HG03457 (cell line): ENCODE measurements at regions not wholly inside any gene's neighbourhood (a gene's known extent, or its start where the extent isn't known, plus 50 kb on each side); places are given as distances from the start of the nearest gene placed in this dataset.
"Not testable (repeated sequence)": the region's sequence is repeated elsewhere in the genome, so short reads cannot be mapped to it uniquely, and the experiment has no call there.

Source experiments
- ATAC-seq: cut with Tn5 transposase; IDR thresholded peaks from one replicate; pipeline ENCODE4 v1.9.1; 2021; ENCODE audit warnings: moderate number of reproducible peaks; ENCODE audit not compliant: unreplicated experiment

DNA sequence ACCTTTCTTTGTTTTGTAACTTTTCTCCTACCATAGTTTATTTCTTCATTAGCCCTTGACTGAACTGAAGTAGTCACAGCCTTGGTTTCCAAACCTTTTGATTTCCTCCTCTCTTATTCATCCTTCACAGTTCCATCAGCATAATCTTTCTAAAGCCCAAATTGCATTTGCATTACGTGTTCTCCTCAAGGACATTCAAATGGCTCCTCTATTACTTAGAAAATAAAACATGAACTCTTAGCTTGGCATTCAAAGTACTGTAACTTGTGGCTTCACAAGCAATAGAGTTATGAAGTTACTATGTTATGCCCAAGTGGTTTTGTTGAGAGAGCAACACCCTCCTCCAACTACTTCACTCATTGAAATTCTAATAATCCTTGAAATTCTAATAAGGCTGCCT is 840.0 kb downstream of the TTLL7 start:
- not testable (repeated sequence) for ATAC-seq

DNA sequence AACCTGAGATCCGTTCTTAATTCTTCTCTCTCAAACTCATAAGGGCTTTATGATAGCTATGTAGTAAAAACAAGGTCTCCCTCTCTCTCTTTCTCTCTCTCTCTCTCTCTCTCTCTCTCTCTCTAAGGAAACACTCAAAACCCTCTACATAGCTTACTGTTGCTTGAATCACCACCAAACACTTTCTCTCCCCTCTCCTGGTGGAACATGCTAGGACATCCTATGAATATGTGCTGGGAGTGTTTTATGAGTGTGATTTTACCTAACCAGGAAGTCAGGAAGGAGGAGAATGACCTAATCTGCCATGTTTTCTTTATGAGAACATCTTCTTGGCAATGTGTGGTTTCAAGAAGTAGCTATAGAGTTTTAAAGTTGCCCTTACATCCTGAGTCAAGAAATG is 844.6 kb downstream of the TTLL7 start:
- ATAC-seq, result not testable (repeated sequence)

DNA sequence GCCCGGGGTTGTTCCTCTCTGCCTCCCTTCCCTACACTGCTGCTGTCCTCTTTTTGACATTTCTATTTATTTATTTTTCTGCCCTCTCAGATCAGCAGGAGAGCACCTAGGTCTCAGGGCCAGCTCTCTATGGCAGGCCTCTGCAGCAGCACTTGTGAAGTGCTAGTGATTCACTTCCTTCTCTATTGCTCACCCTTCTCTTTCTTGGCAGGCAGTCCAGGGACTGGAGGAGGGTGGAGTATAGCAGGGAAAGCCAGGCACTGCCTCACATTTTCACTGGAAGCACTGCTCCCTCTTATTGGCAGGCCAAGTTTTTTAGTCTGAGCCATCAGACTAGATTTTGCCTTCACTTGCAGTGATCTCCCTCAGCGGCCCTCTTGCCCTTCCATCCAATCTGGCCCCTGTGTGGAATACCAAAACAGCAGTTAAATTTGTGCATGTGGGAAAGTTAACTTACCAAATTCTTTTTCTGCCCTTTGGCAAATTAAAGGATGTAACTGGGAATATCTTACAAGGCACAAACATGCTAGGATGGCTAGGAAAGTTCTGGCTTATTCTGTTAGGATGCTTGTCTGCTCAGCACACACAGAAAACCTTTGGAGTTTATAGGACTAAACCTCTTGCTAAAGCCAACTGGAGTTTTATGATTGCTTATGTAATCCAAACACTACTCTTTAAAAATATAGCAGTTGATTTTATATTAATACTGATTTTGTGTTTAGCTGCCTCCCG is 847.6 kb downstream of the TTLL7 start:
- not testable (repeated sequence) for ATAC-seq

DNA sequence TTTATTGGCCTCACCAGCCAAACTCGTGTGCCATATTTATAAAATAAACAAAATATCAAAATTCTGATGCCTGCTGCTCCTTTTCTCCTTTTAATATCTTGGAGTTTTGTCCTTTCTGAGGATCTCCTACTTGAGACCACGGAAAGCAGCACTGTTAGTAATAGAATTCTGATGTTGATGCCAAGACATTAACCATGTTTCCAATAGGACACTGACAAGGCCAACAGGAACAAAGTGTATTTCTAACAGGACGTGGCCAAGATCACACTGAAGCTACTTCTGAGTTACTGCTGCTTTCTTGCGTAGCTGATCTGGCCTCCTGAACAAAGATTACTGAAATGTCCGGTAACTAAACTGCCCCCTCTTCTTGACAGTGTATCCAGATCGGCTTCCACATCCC is 848.5 kb downstream of the TTLL7 start:
- not testable (repeated sequence) for ATAC-seq

DNA sequence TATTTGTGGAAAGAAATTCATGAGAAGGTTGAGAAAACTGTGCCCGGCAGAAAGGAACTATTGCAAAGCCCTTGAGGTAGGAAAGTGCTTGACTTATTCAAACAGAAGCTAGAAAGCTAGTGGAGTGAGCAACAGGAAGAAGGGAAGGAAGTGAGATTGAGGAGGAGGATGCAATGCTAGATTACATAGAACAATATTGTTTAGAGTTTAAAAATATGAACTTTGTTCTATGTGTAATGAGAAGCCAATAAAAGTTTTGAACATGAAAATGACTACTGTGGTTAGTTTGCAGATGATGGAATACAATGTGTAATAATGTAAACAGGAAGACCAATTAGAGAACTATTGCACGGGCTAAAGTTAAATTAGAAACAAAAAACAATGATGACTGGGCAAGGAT is 853.1 kb downstream of the TTLL7 start:
- ATAC-seq, result not testable (repeated sequence)

DNA sequence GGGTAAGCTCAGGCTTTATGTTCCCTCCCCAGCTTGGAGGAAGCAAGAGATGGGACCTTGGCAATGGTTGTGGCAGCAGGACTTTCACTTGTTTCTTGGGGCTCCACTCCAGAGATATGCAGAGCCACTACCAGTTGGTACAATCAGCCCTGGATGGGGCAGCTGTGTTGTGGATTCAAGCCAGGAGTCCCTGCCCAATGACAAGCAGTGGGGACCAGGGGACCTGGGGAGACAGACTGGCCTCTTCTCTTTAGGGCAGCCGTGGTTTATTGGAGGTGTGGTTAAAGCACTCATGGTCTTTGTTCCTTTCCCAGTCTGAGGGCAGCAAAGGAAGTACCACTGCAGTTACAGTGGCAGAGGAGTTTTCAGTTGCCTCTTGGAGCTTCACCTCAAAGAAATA is 856.1 kb downstream of the TTLL7 start:
- ATAC-seq, result not testable (repeated sequence)

DNA sequence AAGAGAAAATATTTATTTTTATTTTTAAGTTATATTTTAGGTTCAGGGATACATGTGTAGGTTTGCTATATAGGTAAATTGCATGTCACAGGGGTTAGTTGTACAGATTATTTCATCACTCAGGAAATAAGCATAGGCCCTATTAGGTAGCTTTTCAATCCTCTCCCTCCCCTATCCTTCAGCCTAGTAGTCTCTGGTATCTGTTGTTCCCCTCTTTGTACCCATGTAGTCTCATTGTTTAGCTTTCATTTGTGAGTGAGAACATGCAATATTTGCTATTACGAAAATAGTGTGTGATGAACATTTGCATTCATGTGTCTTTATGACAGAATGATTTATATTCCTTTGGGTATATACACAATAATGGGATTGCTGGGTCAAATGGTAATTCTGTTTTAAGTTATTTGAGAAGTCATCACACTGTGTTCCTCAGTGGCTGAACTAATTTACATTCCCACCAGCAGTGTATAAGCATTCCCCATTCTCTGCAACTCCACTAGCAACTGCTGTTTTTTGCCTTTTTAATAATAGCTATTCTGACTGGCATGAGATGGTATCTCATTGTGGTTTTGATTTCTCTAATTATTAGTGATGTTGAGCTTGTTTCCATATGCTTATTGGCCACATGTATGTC is 863.3 kb downstream of the TTLL7 start:
- ATAC-seq, result not testable (repeated sequence)

DNA sequence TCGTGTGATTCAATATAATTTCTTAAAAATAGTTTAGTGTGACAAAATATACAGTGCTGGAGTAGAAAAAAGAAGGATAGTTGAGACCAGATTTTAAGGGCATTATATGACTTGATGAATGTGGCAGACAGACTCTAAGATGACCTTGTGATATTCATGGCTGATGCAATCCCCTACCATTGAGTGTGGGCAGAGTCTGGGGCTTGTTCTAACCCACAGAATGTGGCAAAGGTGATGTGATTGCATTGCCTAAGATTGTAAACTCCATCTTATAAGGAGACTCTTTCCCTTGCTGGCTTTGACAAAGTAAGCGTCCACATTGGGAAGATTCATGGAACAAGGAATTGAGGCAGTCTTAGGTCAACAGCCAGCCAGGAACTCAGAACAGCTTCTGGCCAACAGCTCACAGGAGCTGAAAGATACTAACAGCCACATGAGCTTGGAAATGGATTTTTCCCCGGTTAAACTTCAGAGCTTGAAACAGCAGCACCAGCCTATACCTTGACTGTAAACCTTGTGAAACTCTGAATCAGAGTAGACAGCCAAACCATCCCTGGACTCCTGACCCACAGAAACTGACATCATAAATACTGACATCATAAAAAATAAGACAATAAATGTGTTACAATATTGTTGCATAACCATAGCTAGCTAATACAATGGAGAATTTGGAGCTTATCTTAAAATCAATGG is 864.5 kb downstream of the TTLL7 start:
- ATAC-seq, result not testable (repeated sequence)

DNA sequence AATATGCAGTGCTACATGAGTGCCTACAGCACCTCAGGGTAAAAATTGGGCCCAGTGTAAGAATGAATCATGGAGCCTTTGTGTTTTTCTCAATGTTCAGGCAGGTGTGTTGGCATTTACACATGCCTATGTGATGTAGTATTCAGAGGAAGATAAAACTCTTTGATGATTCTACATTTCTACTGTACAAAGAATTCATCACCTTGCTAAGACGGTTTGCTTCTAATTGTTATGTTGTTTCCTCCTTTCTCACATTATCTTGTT is 867.3 kb downstream of the TTLL7 start:
- no peak for ATAC-seq

DNA sequence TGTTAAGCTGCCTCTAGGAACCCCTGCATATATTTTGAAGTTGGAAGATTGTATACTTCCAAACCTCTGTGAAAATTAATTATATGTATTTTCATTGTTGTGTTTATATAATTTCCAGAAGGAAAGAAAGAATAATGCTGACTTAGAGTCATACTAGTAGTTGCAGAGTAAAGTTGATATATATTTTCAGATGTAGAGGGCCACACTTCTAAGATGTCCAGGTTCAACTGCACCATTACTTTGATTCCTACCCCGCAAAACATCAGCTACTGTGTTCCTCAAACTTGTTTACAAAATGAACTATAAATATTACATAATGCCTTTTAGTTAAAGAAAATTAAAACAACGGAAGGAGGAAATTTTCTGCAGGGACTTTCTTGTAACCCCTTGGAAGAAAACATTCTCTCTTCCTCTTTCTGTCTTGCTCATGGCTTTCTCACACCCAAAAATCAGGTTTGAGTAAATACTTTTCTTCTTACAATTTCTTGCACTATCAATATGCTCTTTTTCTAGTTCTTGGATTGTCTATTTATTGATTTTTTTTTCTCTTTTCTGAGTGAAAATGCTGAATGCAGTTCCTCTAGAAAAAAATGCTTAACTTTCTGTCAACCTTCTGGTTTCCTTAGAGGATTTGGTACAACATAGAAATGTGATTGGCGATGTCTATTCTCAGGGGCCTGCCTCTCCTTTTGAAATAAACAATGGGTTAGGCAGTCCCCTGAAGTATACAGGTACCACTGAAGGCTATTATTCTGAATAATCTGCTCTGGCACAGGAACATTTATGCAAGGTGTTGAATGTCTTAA is 867.8 kb downstream of the TTLL7 start:
- no peak for ATAC-seq

DNA sequence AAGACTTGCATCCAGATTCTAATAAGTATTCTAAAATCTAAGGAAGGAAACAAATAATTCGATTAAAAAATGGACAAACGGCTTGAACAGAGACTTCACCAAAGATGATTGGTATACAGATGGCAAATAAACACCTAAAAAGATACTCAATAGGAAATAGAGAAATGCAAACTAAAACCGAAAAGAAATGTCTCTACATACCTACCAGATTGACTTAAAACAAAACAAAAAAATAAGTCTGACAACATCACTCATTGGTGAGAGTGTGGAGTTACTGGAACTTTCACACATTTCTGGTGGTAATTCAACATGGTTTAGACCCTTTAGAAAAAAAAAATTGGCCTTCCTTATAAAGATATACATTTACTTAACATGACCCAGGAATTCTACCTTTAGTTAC is 869.8 kb downstream of the TTLL7 start:
- no peak for ATAC-seq

DNA sequence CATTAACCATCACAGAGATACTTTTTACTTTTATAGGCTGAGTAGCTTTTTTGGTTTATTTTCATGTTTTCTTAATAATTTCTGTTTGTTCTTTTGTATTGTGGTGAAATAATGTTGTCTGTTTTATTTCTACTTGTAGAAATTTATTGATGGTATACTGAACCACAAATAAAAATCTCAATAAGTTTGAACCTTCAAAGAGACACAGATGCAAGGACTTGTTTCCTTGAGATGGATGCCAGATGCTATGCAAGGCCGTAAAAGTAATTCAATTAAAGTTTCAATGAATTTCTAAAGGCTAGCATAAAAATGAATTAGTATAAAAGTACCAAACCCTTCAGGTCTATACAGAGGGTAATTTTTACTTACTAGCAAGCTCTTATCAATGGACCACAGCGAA is 873.5 kb downstream of the TTLL7 start:
- ATAC-seq, result no peak

DNA sequence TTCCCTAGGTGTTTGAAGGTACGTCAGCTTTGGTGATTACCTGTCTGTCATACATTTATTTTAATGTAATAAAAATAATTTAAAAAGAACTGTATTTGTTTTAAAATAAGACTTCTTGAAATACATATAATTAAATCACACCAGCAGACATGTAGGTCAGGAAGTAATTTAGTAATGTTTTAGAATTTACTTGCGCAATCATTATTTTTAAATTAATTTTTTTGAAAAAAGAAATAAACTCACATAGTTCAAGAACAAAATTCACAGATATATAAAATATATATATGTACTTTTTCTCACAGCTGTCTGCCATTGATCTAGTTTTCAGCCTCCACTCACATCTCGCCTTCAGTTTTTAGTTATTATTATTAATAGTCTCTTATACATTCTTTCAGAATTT is 875.9 kb downstream of the TTLL7 start:
- ATAC-seq, result no peak

DNA sequence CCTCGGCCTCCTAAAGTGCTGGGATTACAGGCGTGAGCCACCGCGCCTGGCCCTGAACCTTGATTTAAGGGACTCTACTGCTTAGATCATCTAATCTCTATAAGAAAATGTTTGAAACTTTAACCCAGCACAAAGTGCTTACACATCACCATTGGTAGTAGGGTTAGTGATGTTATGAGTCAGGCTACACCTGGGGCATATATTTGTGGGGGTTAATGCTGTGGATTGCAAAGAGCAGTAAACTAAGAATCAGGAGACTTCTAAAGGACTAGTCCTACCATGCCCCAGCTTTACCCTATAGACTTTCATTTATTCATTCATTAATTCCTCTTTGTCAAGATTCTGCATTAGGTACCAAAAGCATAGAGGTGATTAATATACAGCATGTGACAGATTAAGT is 880.5 kb downstream of the TTLL7 start:
- ATAC-seq, result no peak

DNA sequence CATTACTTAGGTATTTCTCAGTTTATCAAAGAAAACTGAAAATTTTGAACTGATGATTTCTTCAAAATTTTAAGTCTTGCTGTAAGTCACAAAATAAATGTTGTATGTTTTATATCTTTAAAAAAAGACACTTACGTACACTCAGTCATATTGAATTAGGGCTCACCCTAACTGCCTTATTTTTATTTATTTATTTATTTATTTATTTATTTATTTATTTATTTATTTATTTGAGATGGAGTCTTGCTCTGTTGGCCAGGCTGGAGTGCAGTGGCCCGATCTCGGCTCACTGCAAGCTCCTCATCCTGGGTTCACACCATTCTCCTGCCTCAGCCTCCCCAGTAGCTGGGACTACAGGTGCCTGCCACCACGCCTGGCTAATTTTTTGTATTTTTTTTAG is 881.9 kb downstream of the TTLL7 start:
- ATAC-seq, result not testable (repeated sequence)

DNA sequence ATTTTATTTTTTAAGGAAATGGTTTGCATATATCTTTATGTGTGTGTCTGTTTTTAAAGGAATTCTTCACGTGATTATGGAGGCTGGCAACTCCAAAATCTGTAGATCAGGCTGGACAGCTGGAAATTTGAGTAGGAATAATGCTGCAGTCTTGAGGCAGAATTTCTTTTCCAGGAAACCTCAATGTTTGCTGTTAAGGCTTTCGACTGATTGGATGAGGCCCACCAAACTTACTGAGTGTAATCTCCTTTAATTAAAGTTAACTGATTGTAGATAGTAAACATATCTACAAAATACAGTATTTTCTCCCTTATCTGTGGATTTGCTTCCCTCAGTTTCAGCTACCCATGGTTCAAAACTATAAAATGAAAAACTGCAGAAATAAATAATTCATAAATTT is 883.1 kb downstream of the TTLL7 start:
- no peak for ATAC-seq

DNA sequence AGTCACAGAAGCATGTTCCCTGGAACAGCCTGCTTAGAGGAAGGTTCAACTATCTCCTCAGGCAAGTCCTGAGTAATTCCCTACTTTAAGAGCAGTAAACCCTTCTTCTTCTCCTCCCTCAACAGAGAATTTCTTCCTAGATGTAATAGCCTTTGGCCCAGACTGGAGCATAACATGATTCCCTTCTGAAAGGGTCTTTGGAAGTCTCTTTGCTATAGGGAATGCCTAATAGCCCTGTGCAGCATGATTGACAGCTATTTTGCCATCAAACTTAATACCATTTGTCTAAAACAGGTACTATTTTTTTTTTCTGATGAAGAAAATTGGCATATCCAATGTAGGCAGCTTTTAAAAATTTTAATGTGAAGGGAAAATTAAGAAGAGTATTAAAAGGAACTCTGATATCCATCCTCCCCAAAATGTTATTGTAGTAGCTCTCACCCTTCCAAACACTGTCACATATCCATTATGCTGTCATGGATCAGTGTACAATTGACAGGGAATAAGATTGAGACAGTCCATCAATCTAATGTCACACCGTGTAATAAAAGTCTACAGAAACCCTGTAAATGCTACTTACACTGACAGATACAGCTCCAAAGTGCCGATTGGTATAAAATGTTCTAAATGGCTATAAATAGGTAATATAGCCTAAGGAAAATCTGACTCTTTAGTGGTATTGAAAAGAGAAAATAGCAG is 884.6 kb downstream of the TTLL7 start:
- ATAC-seq, result no peak

DNA sequence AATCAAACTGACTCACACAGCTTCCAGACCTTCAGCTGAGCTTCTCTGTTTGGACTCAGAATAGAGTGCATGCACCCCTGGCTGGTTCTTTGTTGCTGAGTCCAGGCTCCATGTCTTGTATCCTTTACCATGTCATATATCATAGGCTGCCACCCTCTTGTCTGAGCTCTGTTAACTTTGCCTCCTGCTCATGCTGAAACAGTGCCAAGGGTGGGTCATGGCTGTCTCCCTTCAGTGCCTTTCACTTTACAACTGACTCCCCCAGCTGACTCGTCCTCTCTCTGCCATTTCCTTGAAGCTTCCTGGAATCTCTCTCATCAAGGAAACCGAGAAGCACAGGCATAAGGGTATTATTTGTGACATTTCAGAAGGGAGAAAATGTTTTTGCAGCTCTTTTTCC is 885.3 kb downstream of the TTLL7 start:
- ATAC-seq, result no peak

DNA sequence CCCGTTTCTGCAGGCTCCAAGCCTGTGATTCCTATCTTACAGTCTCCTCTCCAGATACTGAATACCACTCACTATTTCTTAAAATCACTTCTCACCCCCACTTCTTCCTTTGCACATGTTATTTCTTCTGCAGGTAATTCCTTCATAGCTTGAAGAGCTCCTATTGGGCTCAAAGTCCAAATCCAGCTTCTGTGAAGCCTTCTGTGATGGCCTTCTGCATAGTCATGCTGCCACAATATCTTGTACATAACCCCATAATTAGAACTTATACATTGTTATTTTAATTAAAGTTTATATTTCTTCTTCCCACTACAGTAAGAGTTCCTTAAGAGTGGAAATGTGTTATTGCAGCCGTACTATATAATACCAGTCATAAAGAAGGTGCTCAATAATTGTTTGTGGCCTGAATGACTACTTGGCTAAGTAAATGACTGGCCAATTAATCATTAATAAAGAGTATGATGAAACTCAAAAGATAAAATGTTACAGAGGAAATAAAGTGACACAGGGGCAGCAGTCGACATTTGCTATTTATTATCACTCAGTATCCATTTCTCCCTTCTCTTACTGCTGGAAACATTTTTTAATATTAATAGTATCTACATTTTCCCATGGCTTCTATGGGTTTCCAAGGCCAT is 886.6 kb downstream of the TTLL7 start:
- ATAC-seq, result no peak

DNA sequence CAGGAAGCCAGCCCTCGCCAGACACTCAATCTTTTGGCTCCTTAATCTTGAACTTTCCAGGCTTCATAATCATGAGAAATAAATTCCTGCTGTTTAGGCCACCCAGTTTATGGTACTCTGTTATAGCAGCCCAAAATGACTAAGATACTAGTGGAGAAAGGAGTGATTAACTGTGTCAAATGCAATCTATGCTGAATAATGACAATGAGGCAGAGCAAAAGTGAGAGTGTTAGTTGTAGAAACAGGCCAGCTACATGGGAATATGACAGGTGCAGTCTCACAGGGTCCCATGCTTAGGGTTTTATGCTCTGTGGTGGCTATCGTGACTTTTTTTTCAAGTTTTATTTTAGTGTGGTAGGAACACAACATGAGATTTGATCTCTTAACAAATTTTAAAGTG is 888.8 kb downstream of the TTLL7 start:
- no peak for ATAC-seq

DNA sequence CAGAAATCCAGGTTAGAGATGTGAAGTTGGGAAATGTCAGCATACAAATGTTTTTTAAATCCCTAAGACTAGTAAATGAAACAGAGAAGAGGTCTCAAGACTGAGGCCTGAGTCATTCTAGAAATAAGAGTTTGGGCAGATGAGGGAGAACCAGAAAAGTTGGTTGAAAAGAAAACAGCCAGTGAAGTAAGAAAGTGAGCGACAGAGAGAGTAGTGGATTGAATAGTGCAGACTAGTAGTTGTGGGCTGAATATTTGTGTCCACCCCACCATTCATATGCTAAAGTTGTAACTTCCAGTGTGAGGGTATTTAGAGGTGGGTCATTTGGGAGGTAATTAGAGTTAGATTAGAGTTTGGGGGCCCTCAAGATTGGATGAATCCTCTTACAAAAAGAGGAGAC is 889.2 kb downstream of the TTLL7 start:
- no peak for ATAC-seq
